Suprapubic skin (tissue), 4 donors: ENCODE measurements at regions not wholly inside any gene's neighbourhood (a gene's known extent, or its start where the extent isn't known, plus 50 kb on each side); places are given as distances from the start of the nearest gene placed in this dataset.

Source experiments
- DNase-seq, 2 donors: peaks; one replicate each; pipeline ENCODE4 v3.0.0-alpha.2; 2019; ENCODE audit warnings: low spot score in 2 of 2
- H3K27ac ChIP-seq: fragments of 200-600 bp; sonication (generic); one replicate; pipeline ENCODE4 v1.5.1; 2019
- H3K27me3 ChIP-seq: fragments of 200-600 bp; sonication (generic); one replicate; pipeline ENCODE4 v1.5.1; 2019
- H3K36me3 ChIP-seq: fragments of 200-600 bp; sonication (generic); one replicate; pipeline ENCODE4 v1.5.1; 2019
- H3K4me1 ChIP-seq: fragments of 200-600 bp; sonication (generic); one replicate; pipeline ENCODE4 v1.5.1; 2019
- H3K4me3 ChIP-seq: fragments of 200-600 bp; sonication (generic); one replicate; pipeline ENCODE4 v1.5.1; 2019; ENCODE audit warnings: mild to moderate bottlenecking
- H3K9me3 ChIP-seq: fragments of 200-600 bp; sonication (generic); one replicate; pipeline ENCODE4 v1.5.1; 2019
- CTCF ChIP-seq, 2 donors: fragments of 200-600 bp in 1 of 2; fragments of 450-650 bp in 1 of 2; sonication (generic) in 1 of 2; IDR thresholded peaks; one replicate each; pipeline ENCODE4 v1.5.1; 2016 to 2019; ENCODE audit warnings: antibody characterized with exemption in 2 of 2, mild to moderate bottlenecking in 1 of 2, moderate library complexity in 1 of 2
- EP300 ChIP-seq: sonication (generic); formaldehyde crosslinking; IDR thresholded peaks from one replicate; pipeline ENCODE4 v1.6.1; 2017; ENCODE audit warnings: antibody characterized with exemption
- POLR2A ChIP-seq, 2 donors: fragments of 450-650 bp; IDR thresholded peaks; one replicate each; pipeline ENCODE4 v1.6.1; 2017; ENCODE audit warnings: antibody characterized with exemption in 2 of 2, mild to moderate bottlenecking in 2 of 2, moderate library complexity in 2 of 2
- POLR2AphosphoS5 ChIP-seq, 3 donors: sonication (generic); formaldehyde crosslinking; IDR thresholded peaks; one replicate each; pipeline ENCODE4 v1.6.1; 2017; ENCODE audit warnings: antibody characterized with exemption in 3 of 3
- WGBS: methylation state at CpG from one replicate; pipeline ENCODE4 v1.1.5; 2018; 5-methylcytosine and 5-hydroxymethylcytosine counted together

GRCh38 chr3:137217733-137218132 lies 259.9 kb downstream of the IL20RB start:
- Histone ChIP-seq H3K36me3 (no peaks in the 10 kb centered on the region), H3K27me3 (no peaks in the 10 kb centered on the region), H3K4me3 (no peak overlapping the region), H3K4me1 (no peaks in the 10 kb centered on the region), H3K27ac (no peak overlapping the region), H3K9me3 (no peaks in the 10 kb centered on the region)
- no peak for TF ChIP-seq EP300
- no peak for TF ChIP-seq POLR2AphosphoS5 (IDR thresholded peaks at IDR 0.05)
- no peak for TF ChIP-seq CTCF (IDR thresholded peaks at IDR 0.05)
- TF ChIP-seq POLR2A (IDR thresholded peaks at IDR 0.05) = no peak
- 34% methylated on average over 5 of the region's 5 CpGs for WGBS
- no peak for DNase-seq

- H3K36me3 ChIP-seq = no peaks in the 10 kb centered on the region
- H3K4me3 ChIP-seq = no peak overlapping the region
- no peak overlapping the region for H3K27ac ChIP-seq
- no peak for TF ChIP-seq POLR2AphosphoS5 (IDR thresholded peaks at IDR 0.05)
- H3K27me3 ChIP-seq = no peaks in the 10 kb centered on the region
- 73% methylated on average over 1 of the region's 1 CpG for WGBS
- no peaks in the 10 kb centered on the region for H3K9me3 ChIP-seq
- no peaks in the 10 kb centered on the region for H3K4me1 ChIP-seq
- DNase-seq = no peak
These were observed 262.1 kb downstream of the IL20RB start for GRCh38 chr3:137219801-137220445.

GRCh38 chr3:137222736-137223225 lies 265.0 kb downstream of the IL20RB start:
- H3K36me3 ChIP-seq = no peaks in the 10 kb centered on the region
- no peak for TF ChIP-seq EP300
- H3K4me3 ChIP-seq = no peak overlapping the region
- 62% methylated on average over 2 of the region's 2 CpGs for WGBS
- H3K9me3 ChIP-seq = no peaks in the 10 kb centered on the region
- H3K27ac ChIP-seq = no peak overlapping the region
- H3K27me3 ChIP-seq = no peaks in the 10 kb centered on the region
- no peaks in the 10 kb centered on the region for H3K4me1 ChIP-seq
- no peak for DNase-seq

GRCh38 chr3:137224464-137224863 lies 266.7 kb downstream of the IL20RB start:
- Histone ChIP-seq H3K9me3 (no peaks in the 10 kb centered on the region), H3K27ac (no peak overlapping the region), H3K27me3 (no peaks in the 10 kb centered on the region), H3K4me1 (no peaks in the 10 kb centered on the region), H3K4me3 (no peak overlapping the region), H3K36me3 (no peaks in the 10 kb centered on the region)
- TF ChIP-seq POLR2AphosphoS5 (IDR thresholded peaks at IDR 0.05) (no peak), CTCF (IDR thresholded peaks at IDR 0.05) (no peak), POLR2A (IDR thresholded peaks at IDR 0.05) (no peak), EP300 (no peak)
- WGBS = 87% methylated on average over 3 of the region's 3 CpGs
- DNase-seq = no peak

- H3K9me3 ChIP-seq = no peaks in the 10 kb centered on the region
- no peaks in the 10 kb centered on the region for H3K27me3 ChIP-seq
- H3K27ac ChIP-seq = no peak overlapping the region
- no peaks in the 10 kb centered on the region for H3K4me1 ChIP-seq
- H3K4me3 ChIP-seq = no peak overlapping the region
- WGBS = 85% methylated on average over 6 of the region's 6 CpGs
- DNase-seq = no peak
- no peaks in the 10 kb centered on the region for H3K36me3 ChIP-seq
- TF ChIP-seq POLR2A (IDR thresholded peaks at IDR 0.05) (no peak), POLR2AphosphoS5 (IDR thresholded peaks at IDR 0.05) (no peak), CTCF (IDR thresholded peaks at IDR 0.05) (no peak)
These were observed 285.1 kb downstream of the IL20RB start for GRCh38 chr3:137242836-137243400.

GRCh38 chr3:137246491-137246890 lies 288.7 kb downstream of the IL20RB start:
- no peak for DNase-seq
- no peak overlapping the region for H3K27ac ChIP-seq
- no peaks in the 10 kb centered on the region for H3K27me3 ChIP-seq
- H3K4me1 ChIP-seq = no peaks in the 10 kb centered on the region
- 75% methylated on average over 2 of the region's 2 CpGs for WGBS
- H3K36me3 ChIP-seq = no peaks in the 10 kb centered on the region
- peaks cover 4% of the 10 kb centered on the region for H3K9me3 ChIP-seq
- H3K4me3 ChIP-seq = no peak overlapping the region
- TF ChIP-seq POLR2A (IDR thresholded peaks at IDR 0.05) = no peak
- TF ChIP-seq POLR2AphosphoS5 (IDR thresholded peaks at IDR 0.05) = no peak
- no peak for TF ChIP-seq CTCF (IDR thresholded peaks at IDR 0.05)
- no peak for TF ChIP-seq EP300
